Endothelial cell of umbilical vein (primary cell): ENCODE measurements at regions not wholly inside any gene's neighbourhood (a gene's known extent, or its start where the extent isn't known, plus 50 kb on each side); places are given as distances from the start of the nearest gene placed in this dataset.

ENCODE experiments used
- BruUV-seq: library from RNA; stranded (reverse); fragments of 400-500 nt; replicated peaks from 2 replicates; lab custom pipeline; 2021; lab: Mats Ljungman, UMichigan
- CTCF ChIA-PET: fragments of 300-600, 350-600 bp; sonication (Branson Sonifier 250); formaldehyde crosslinking; loops from one replicate; lab custom pipeline; 2021; ENCODE audit warnings: antibody characterized with exemption, inconsistent platforms; lab: Charles Lee
- POLR2A ChIA-PET: fragments of 300-600, 350-600 bp; sonication (Branson Sonifier 250); formaldehyde crosslinking; loops from one replicate; lab custom pipeline; 2021; ENCODE audit warnings: antibody characterized with exemption, inconsistent platforms; lab: Charles Lee
- DNase-seq: peaks from one replicate; pipeline ENCODE4 v3.0.0-alpha.2; 2011; ENCODE audit warnings: low read depth, low spot score
- FAIRE-seq: peaks from 2 replicates; lab custom pipeline; 2011; peaks lifted over from hg19 to GRCh38; lab: Jason Lieb, UNC
- H2AFZ ChIP-seq: 2 replicates; pipeline ENCODE4 v1.6.0; 2012; ENCODE audit warnings: low read depth, low read length, control low read depth, inconsistent platforms
- H3K27ac ChIP-seq: 2 replicates; pipeline ENCODE4 v1.5.1; 2011; ENCODE audit warnings: low read depth, mild to moderate bottlenecking, control low read depth, low read length, moderate library complexity; ENCODE audit not compliant: insufficient read depth
- H3K27me3 ChIP-seq, 2 experiments: 2 replicates each; pipeline versions ENCODE4 v1.6.0 to v1.6.1; 2011; ENCODE audit warnings: low read length in 2 of 2, mixed read lengths in 1 of 2; ENCODE audit not compliant: control insufficient read depth in 2 of 2, insufficient read depth in 2 of 2
- H3K36me3 ChIP-seq, 2 experiments: 2 replicates in 1 of 2; 3 replicates in 1 of 2; pipeline ENCODE4 v1.5.1; 2011; ENCODE audit warnings: low read length in 2 of 2, mild to moderate bottlenecking in 1 of 2, moderate library complexity in 1 of 2; ENCODE audit not compliant: control insufficient read depth in 2 of 2, insufficient read depth in 2 of 2; ENCODE audit errors: extremely low read depth in 1 of 2
- H3K4me1 ChIP-seq: 3 replicates; pipeline ENCODE4 v1.5.1; 2011; ENCODE audit warnings: mild to moderate bottlenecking, low read length; ENCODE audit not compliant: control insufficient read depth, insufficient read depth; ENCODE audit errors: extremely low read depth
- H3K4me2 ChIP-seq: 2 replicates; pipeline ENCODE4 v1.6.1; 2011; ENCODE audit warnings: low read length, control low read depth, mixed read lengths; ENCODE audit not compliant: insufficient read depth
- H3K4me3 ChIP-seq, 3 experiments: fragments of 200-600 bp in 1 of 3; sonication (generic), shearing (Covaris generic) in 1 of 3; replicated peaks in 1 of 3; 2 replicates each; pipeline ENCODE4 v1.5.1; 2011 to 2016; ENCODE audit warnings: control low read depth in 3 of 3, low read length in 3 of 3, mild to moderate bottlenecking in 2 of 3, inconsistent platforms in 1 of 3, low read depth in 1 of 3, moderate library complexity in 1 of 3; ENCODE audit not compliant: insufficient read depth in 1 of 3
- H3K79me2 ChIP-seq: 2 replicates; pipeline ENCODE4 v1.6.0; 2012; ENCODE audit warnings: low read length, inconsistent platforms; ENCODE audit not compliant: control insufficient read depth, insufficient read depth
- H3K9ac ChIP-seq: replicated peaks from 2 replicates; pipeline ENCODE3; 2011; ENCODE audit warnings: low read length, control low read depth; ENCODE audit not compliant: insufficient read depth; ENCODE audit errors: extremely low read depth
- H3K9me1 ChIP-seq: replicated peaks from 3 replicates; pipeline ENCODE4 v1.6.0; 2011; ENCODE audit warnings: mild to moderate bottlenecking, low read length; ENCODE audit not compliant: control insufficient read depth, insufficient read depth; ENCODE audit errors: extremely low read depth
- H3K9me3 ChIP-seq: replicated peaks from 2 replicates; pipeline ENCODE4 v1.5.1; 2012; ENCODE audit warnings: low read length, inconsistent platforms; ENCODE audit not compliant: control insufficient read depth, insufficient read depth
- H4K20me1 ChIP-seq: replicated peaks from 2 replicates; pipeline ENCODE3; 2011; ENCODE audit warnings: mild to moderate bottlenecking, low read length; ENCODE audit not compliant: control insufficient read depth, insufficient read depth; ENCODE audit errors: extremely low read depth
- CTCF ChIP-seq, 2 donors: IDR thresholded peaks; 1 replicate in 1 of 2; 2 replicates in 1 of 2; pipeline ENCODE4 v1.5.1; 2011; ENCODE audit warnings: low read length in 2 of 2, mild to moderate bottlenecking in 2 of 2, moderate library complexity in 2 of 2, control low read depth in 1 of 2, inconsistent platforms in 1 of 2, low read depth in 1 of 2; ENCODE audit not compliant: insufficient read depth in 1 of 2; ENCODE audit errors: extremely low read depth in 1 of 2
- FOS ChIP-seq: IDR thresholded peaks from 2 replicates; pipeline ENCODE4 v1.6.1; 2011; ENCODE audit warnings: mild to moderate bottlenecking, low read length, moderate library complexity, borderline replicate concordance; ENCODE audit not compliant: insufficient read depth
- GATA2 ChIP-seq: IDR thresholded peaks from 2 replicates; pipeline ENCODE4 v1.7.0; 2011; ENCODE audit warnings: low read depth, mild to moderate bottlenecking, moderate library complexity, mixed read lengths, low read length; ENCODE audit not compliant: insufficient read length, insufficient read depth
- JUN ChIP-seq: IDR thresholded peaks from 2 replicates; pipeline ENCODE4 v1.6.1; 2011; ENCODE audit warnings: borderline replicate concordance, low read depth; ENCODE audit not compliant: insufficient read length, insufficient read depth
- MAX ChIP-seq: IDR thresholded peaks from 2 replicates; pipeline ENCODE4 v1.6.1; 2011; ENCODE audit not compliant: insufficient read depth, insufficient read length
- MYC ChIP-seq: IDR thresholded peaks from one replicate; pipeline ENCODE4 v1.6.1; 2011; ENCODE audit warnings: mild to moderate bottlenecking, low read depth, low read length
- POLR2AphosphoS5 ChIP-seq: IDR thresholded peaks from 2 replicates; pipeline ENCODE4 v1.6.1; 2012; ENCODE audit warnings: low read depth, mild to moderate bottlenecking, control low read depth, low read length, moderate library complexity; ENCODE audit not compliant: insufficient read depth
- dilution Hi-C: fragments of 300-500 bp; cut with MboI; formaldehyde crosslinking; loops from one replicate; pipeline ENCODE4 v1.15.0; 2019; ENCODE audit warnings: low sequenced_read_pairs; ENCODE audit not compliant: extremely low pct_ligation_motif_present
- intact Hi-C: fragments of 100-400 bp; cut with micrococcal nuclease; formaldehyde crosslinking; loops from one replicate; pipeline ENCODE4 v1.10.0; 2022

- FAIRE-seq = no peak
- Histone ChIP-seq H3K9me3 (peaks cover 2% of the 10 kb centered on the region), H3K4me2 (no peak overlapping the region), H3K9me1 (no peaks in the 10 kb centered on the region), H3K79me2 (no peaks in the 10 kb centered on the region), H3K27me3 (no peaks in the 10 kb centered on the region), H2AFZ (no peak overlapping the region), H3K36me3 (no peaks in the 10 kb centered on the region), H4K20me1 (no peaks in the 10 kb centered on the region), H3K4me3 (no peak overlapping the region), H3K27ac (no peak overlapping the region), H3K4me1 (no peaks in the 10 kb centered on the region), H3K9ac (no peak overlapping the region)
- DNase-seq = no peak
- CTCF ChIA-PET = interaction anchor here (0.6 to 2.3 kb wide), 5 partner anchors 9 to 140 kb away, joined by 3 to 19 read pairs (median 4); no protein-coding TSS in a partner anchor
- POLR2A ChIA-PET = no interaction called here
- TF ChIP-seq POLR2AphosphoS5 (no peak), GATA2 (no peak)
- no TSS peak for BruUV-seq
- dilution Hi-C loops = no loop called here
- intact Hi-C loops = no loop called here
Measured at GRCh38 chr3:99163314-99163713, 261.8 kb upstream of the DCBLD2 start.

GRCh38 chr3:99159220-99159762, 257.8 kb upstream of the DCBLD2 start:
- CTCF ChIA-PET = interaction anchor here (0.6 to 1.3 kb wide), 2 partner anchors 14 to 106 kb away, joined by 3 to 5 read pairs; no protein-coding TSS in a partner anchor

More at GRCh38 chr3:99159220-99159762, 257.8 kb upstream of the DCBLD2 start:
- dilution Hi-C loops (no loop called here), intact Hi-C loops (no loop called here)
- H3K4me1 ChIP-seq = no peaks in the 10 kb centered on the region
- H3K79me2 ChIP-seq = no peaks in the 10 kb centered on the region
- BruUV-seq = no TSS peak
- no peaks in the 10 kb centered on the region for H3K27me3 ChIP-seq
- no peak overlapping the region for H2AFZ ChIP-seq
- FAIRE-seq (no peak), DNase-seq (no peak)
- H3K4me2 ChIP-seq = no peak overlapping the region
- no peaks in the 10 kb centered on the region for H3K9me1 ChIP-seq
- no peak overlapping the region for H3K4me3 ChIP-seq
- H3K27ac ChIP-seq = no peak overlapping the region
- H3K36me3 ChIP-seq = no peaks in the 10 kb centered on the region
- H3K9me3 ChIP-seq = peaks cover 2% of the 10 kb centered on the region
- POLR2A ChIA-PET = no interaction called here
- TF ChIP-seq GATA2 (no peak), MYC (no peak), FOS (no peak), CTCF (IDR thresholded peaks at IDR 0.05; ENCODE audit: extremely low read depth in 1 of 2, insufficient read depth in 1 of 2, low read depth in 1 of 2, low read length in 2 of 2) (no peak), POLR2AphosphoS5 (no peak), JUN (no peak), MAX (no peak)
- H3K9ac ChIP-seq = no peak overlapping the region
- H4K20me1 ChIP-seq = no peaks in the 10 kb centered on the region
